IMR-90 (cell line): ENCODE measurements at regions not wholly inside any gene's neighbourhood (a gene's known extent, or its start where the extent isn't known, plus 50 kb on each side); places are given as distances from the start of the nearest gene placed in this dataset.

Source experiments
- ATAC-seq: fragments of 200-7000 bp; cut with Tn5 transposase; 2 replicates; pipeline ENCODE4 v1.9.1; 2020; ENCODE audit warnings: low read depth, mild to moderate bottlenecking, moderate library complexity
- BruUV-seq: library from RNA; stranded (reverse); fragments of 400-500 nt; replicated peaks from 2 replicates; lab custom pipeline; 2021; lab: Mats Ljungman, UMichigan
- CTCF ChIA-PET: fragments of 300-600 bp; formaldehyde crosslinking; extraction: SDS; loops from one replicate; lab custom pipeline; 2021; ENCODE audit warnings: antibody characterized with exemption; lab: Yijun Ruan, JAX
- POLR2A ChIA-PET: fragments of 300-600 bp; sonication (Branson Sonifier 250); formaldehyde crosslinking; loops from one replicate; lab custom pipeline; 2022; ENCODE audit warnings: antibody characterized with exemption; ENCODE audit not compliant: unreplicated experiment; lab: Charles Lee
- DNase-seq: peaks from one replicate; pipeline ENCODE4 v3.0.0; 2013
- H2AFZ ChIP-seq: replicated peaks from 2 replicates; pipeline ENCODE3; 2013; ENCODE audit warnings: low read length, mild to moderate bottlenecking; ENCODE audit not compliant: poor library complexity
- H2AK5ac ChIP-seq: 2 replicates; pipeline ENCODE4 v1.6.1; 2013; ENCODE audit warnings: low read depth, low read length, inconsistent platforms
- H2AK9ac ChIP-seq: replicated peaks from 2 replicates; pipeline ENCODE3; 2013; ENCODE audit warnings: mild to moderate bottlenecking, low read depth, low read length, moderate library complexity; ENCODE audit not compliant: poor library complexity
- H2BK120ac ChIP-seq: 2 replicates; pipeline ENCODE4 v1.6.1; 2013; ENCODE audit warnings: low read depth, low read length, inconsistent platforms
- H2BK15ac ChIP-seq: 3 replicates; pipeline ENCODE4 v1.6.1; 2013; ENCODE audit warnings: low read depth, low read length, inconsistent platforms
- H2BK20ac ChIP-seq: 2 replicates; pipeline ENCODE4 v1.6.1; 2013; ENCODE audit warnings: low read depth, mild to moderate bottlenecking, inconsistent platforms, low read length, moderate library complexity
- H2BK5ac ChIP-seq: 2 replicates; pipeline ENCODE4 v1.6.1; 2013; ENCODE audit warnings: mild to moderate bottlenecking, low read depth, low read length, inconsistent platforms; ENCODE audit not compliant: poor library complexity, severe bottlenecking
- H3K14ac ChIP-seq: replicated peaks from 2 replicates; pipeline ENCODE4 v1.6.1; 2013; ENCODE audit warnings: low read depth, low read length, inconsistent platforms
- H3K18ac ChIP-seq: 2 replicates; pipeline ENCODE4 v1.6.1; 2013; ENCODE audit warnings: low read depth, low read length, control low read depth
- H3K23ac ChIP-seq: 2 replicates; pipeline ENCODE4 v1.6.1; 2013; ENCODE audit warnings: low read depth, low read length, inconsistent platforms
- H3K27ac ChIP-seq: 2 replicates; pipeline ENCODE4 v1.5.1; 2013; ENCODE audit warnings: mild to moderate bottlenecking, control low read depth, low read length; ENCODE audit not compliant: insufficient read depth
- H3K27me3 ChIP-seq: 2 replicates; pipeline ENCODE4 v1.6.1; 2013; ENCODE audit warnings: low read length; ENCODE audit not compliant: control insufficient read depth, insufficient read depth
- H3K36me3 ChIP-seq: 2 replicates; pipeline ENCODE4 v1.6.1; 2013; ENCODE audit warnings: low read length, mixed read lengths; ENCODE audit not compliant: control insufficient read depth, insufficient read depth
- H3K4ac ChIP-seq: 2 replicates; pipeline ENCODE4 v1.6.1; 2013; ENCODE audit warnings: low read depth, low read length, inconsistent platforms
- H3K4me1 ChIP-seq: 2 replicates; pipeline ENCODE4 v1.6.1; 2013; ENCODE audit warnings: low read length, mixed read lengths; ENCODE audit not compliant: control insufficient read depth, insufficient read depth
- H3K4me2 ChIP-seq: 2 replicates; pipeline ENCODE4 v1.6.1; 2013; ENCODE audit warnings: low read depth, mild to moderate bottlenecking, control low read depth, low read length, moderate library complexity
- H3K4me3 ChIP-seq: 2 replicates; pipeline ENCODE4 v1.5.1; 2013; ENCODE audit warnings: low read depth, mild to moderate bottlenecking, control low read depth, low read length, moderate library complexity; ENCODE audit not compliant: insufficient read depth
- H3K56ac ChIP-seq: 2 replicates; pipeline ENCODE4 v1.6.1; 2013; ENCODE audit warnings: low read length, inconsistent platforms; ENCODE audit not compliant: insufficient read depth; ENCODE audit errors: extremely low read depth
- H3K79me1 ChIP-seq, 2 experiments: 2 replicates each; pipeline ENCODE4 v1.6.1; 2013; ENCODE audit warnings: low read length in 2 of 2, inconsistent platforms in 1 of 2, low read depth in 1 of 2
- H3K9ac ChIP-seq: 2 replicates; pipeline ENCODE4 v1.6.1; 2013; ENCODE audit warnings: low read depth, low read length, control low read depth
- H3K9me1 ChIP-seq: 2 replicates; pipeline ENCODE4 v1.6.1; 2013; ENCODE audit warnings: low read length, inconsistent platforms; ENCODE audit not compliant: insufficient read depth
- H3K9me3 ChIP-seq: 2 replicates; pipeline ENCODE4 v1.6.1; 2013; ENCODE audit warnings: low read length; ENCODE audit not compliant: control insufficient read depth, insufficient read depth
- H4K20me1 ChIP-seq: 2 replicates; pipeline ENCODE4 v1.6.1; 2013; ENCODE audit warnings: low read length, inconsistent platforms; ENCODE audit not compliant: insufficient read depth
- H4K5ac ChIP-seq: 2 replicates; pipeline ENCODE4 v1.6.1; 2013; ENCODE audit warnings: mild to moderate bottlenecking, low read depth, low read length, control low read depth
- H4K8ac ChIP-seq, 2 experiments: 2 replicates each; pipeline ENCODE4 v1.6.1; 2013; ENCODE audit warnings: low read depth in 2 of 2, low read length in 2 of 2, control low read depth in 1 of 2, inconsistent platforms in 1 of 2
- H4K91ac ChIP-seq: 2 replicates; pipeline ENCODE4 v1.6.1; 2013; ENCODE audit warnings: low read depth, low read length, inconsistent platforms; ENCODE audit not compliant: insufficient read depth
- BHLHE40 ChIP-seq: fragments of 150-350 bp; IDR thresholded peaks from 2 replicates; pipeline ENCODE4 v1.6.1; 2016; ENCODE audit warnings: mild to moderate bottlenecking, low read depth, low read length
- CEBPB ChIP-seq: IDR thresholded peaks from 2 replicates; pipeline ENCODE4 v1.6.1; 2012; ENCODE audit warnings: low read depth, low read length, improper control_type of control experiment
- CHD1 ChIP-seq: IDR thresholded peaks from 2 replicates; pipeline ENCODE4 v1.6.1; 2012; ENCODE audit warnings: low read depth, low read length, improper control_type of control experiment
- FOS ChIP-seq: fragments of 150-350 bp; IDR thresholded peaks from 2 replicates; pipeline ENCODE4 v1.6.1; 2016; ENCODE audit warnings: low read depth, low read length
- MXI1 ChIP-seq: IDR thresholded peaks from 2 replicates; pipeline ENCODE4 v1.6.1; 2012; ENCODE audit warnings: low read depth, mild to moderate bottlenecking, low read length, moderate library complexity, borderline replicate concordance
- NFE2L2 ChIP-seq: fragments of 150-350 bp; IDR thresholded peaks from 2 replicates; pipeline ENCODE4 v1.6.1; 2016; ENCODE audit warnings: low read depth, mild to moderate bottlenecking, low read length
- POLR2A ChIP-seq: IDR thresholded peaks from 2 replicates; pipeline ENCODE4 v1.6.1; 2012; ENCODE audit warnings: mild to moderate bottlenecking, low read depth, low read length
- SMC3 ChIP-seq: fragments of 150-350 bp; IDR thresholded peaks from 2 replicates; pipeline ENCODE4 v1.6.1; 2016; ENCODE audit warnings: low read depth, mild to moderate bottlenecking, antibody characterized with exemption, low read length, moderate library complexity
- WGBS, 2 experiments: methylation state at CpG; one replicate each; pipeline versions ENCODE4 v1.1.5 to v1.1.7; 2013; ENCODE audit warnings: missing lambda C conversion rate in 2 of 2; ENCODE audit not compliant: insufficient read length in 1 of 2; ENCODE audit errors: extremely low coverage in 2 of 2; 5-methylcytosine and 5-hydroxymethylcytosine counted together
- dilution Hi-C: fragments of 300-500 bp; cut with HindIII; formaldehyde crosslinking; loops from one replicate; pipeline ENCODE4 v1.14.3; 2018; ENCODE audit warnings: low sequenced_read_pairs; ENCODE audit not compliant: unreplicated experiment
- in situ Hi-C: fragments of 300-500 bp; cut with MboI; formaldehyde crosslinking; loops from 3 replicates; pipeline ENCODE4 v1.14.3; 2019; ENCODE audit warnings: low sequenced_read_pairs, inconsistent platforms, mixed read lengths
- intact Hi-C: fragments of 100-400 bp; cut with micrococcal nuclease; formaldehyde crosslinking; loops from 2 replicates; pipeline ENCODE4 v1.10.0; 2022
- TF ChIP-seq, protein P1 (sequence below): fragments of 150-350 bp; IDR thresholded peaks from 2 replicates; pipeline ENCODE4 v1.6.1; 2017; ENCODE audit warnings: mild to moderate bottlenecking, antibody characterized with exemption, low read length, low read depth
- TF ChIP-seq, protein P2 (sequence below): conservative IDR thresholded peaks from 2 replicates; pipeline ENCODE4 v1.5.1; 2012; ENCODE audit warnings: mild to moderate bottlenecking, low read depth, low read length, improper control_type of control experiment

DNA sequence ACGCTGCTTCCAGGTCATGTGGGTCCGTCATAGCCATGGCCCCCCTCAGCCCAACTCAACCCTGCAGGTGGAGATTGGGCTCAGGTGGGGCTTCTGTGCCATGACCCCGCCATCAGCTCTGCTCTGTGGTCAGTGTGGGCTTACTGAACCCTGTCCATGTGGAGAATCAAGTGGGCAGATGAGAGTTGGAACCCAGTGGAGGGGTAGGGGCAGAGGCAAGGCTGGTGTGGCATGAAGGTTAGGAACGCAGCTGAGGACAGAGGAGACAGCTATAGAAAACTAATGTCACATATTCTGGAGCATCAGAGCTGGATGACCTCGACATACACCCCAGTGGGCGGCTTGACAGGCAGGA, 355.9 kb downstream of the PTPRU start:
- DNase-seq (no peak), ATAC-seq (no peak)
- no peak overlapping the region for H3K4ac ChIP-seq
- H4K5ac ChIP-seq: no peak overlapping the region
- H3K36me3 ChIP-seq: no peaks in the 10 kb centered on the region
- WGBS, 2 experiments: 60% methylated on average over 4 of the region's 6 CpGs; no CpG with 5 or more reads in 1 of the 2 experiments
- CTCF ChIA-PET: no interaction called here
- H2AK5ac ChIP-seq: no peak overlapping the region
- H3K4me3 ChIP-seq: no peak overlapping the region
- no peak overlapping the region for H4K91ac ChIP-seq
- no peak overlapping the region for H2BK15ac ChIP-seq
- H3K18ac ChIP-seq: no peak overlapping the region
- POLR2A ChIA-PET: no interaction called here
- no peak overlapping the region for H2AK9ac ChIP-seq
- H3K4me1 ChIP-seq: no peaks in the 10 kb centered on the region
- no peaks in the 10 kb centered on the region for H3K9me1 ChIP-seq
- H3K4me2 ChIP-seq: no peak overlapping the region
- H3K14ac ChIP-seq: no peak overlapping the region
- H3K79me1 ChIP-seq: no peaks in the 10 kb centered on the region
- TF ChIP-seq NFE2L2 (no peak), POLR2A (no peak), BHLHE40 (no peak), MXI1 (no peak), FOS (no peak), SMC3 (no peak), CHD1 (no peak), CEBPB (no peak)
- TF ChIP-seq, protein P1, sequence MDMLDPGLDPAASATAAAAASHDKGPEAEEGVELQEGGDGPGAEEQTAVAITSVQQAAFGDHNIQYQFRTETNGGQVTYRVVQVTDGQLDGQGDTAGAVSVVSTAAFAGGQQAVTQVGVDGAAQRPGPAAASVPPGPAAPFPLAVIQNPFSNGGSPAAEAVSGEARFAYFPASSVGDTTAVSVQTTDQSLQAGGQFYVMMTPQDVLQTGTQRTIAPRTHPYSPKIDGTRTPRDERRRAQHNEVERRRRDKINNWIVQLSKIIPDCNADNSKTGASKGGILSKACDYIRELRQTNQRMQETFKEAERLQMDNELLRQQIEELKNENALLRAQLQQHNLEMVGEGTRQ: no peak
- TF ChIP-seq, protein P2, sequence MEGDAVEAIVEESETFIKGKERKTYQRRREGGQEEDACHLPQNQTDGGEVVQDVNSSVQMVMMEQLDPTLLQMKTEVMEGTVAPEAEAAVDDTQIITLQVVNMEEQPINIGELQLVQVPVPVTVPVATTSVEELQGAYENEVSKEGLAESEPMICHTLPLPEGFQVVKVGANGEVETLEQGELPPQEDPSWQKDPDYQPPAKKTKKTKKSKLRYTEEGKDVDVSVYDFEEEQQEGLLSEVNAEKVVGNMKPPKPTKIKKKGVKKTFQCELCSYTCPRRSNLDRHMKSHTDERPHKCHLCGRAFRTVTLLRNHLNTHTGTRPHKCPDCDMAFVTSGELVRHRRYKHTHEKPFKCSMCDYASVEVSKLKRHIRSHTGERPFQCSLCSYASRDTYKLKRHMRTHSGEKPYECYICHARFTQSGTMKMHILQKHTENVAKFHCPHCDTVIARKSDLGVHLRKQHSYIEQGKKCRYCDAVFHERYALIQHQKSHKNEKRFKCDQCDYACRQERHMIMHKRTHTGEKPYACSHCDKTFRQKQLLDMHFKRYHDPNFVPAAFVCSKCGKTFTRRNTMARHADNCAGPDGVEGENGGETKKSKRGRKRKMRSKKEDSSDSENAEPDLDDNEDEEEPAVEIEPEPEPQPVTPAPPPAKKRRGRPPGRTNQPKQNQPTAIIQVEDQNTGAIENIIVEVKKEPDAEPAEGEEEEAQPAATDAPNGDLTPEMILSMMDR: no peak
- no peak overlapping the region for H3K27ac ChIP-seq
- no peaks in the 10 kb centered on the region for H3K27me3 ChIP-seq
- peak overlapping the region; percentile 61 for H2AFZ ChIP-seq
- H3K9ac ChIP-seq: no peak overlapping the region
- no peak overlapping the region for H3K23ac ChIP-seq
- in situ Hi-C loops (no loop called here), dilution Hi-C loops (no loop called here), intact Hi-C loops (no loop called here)
- no peak overlapping the region for H4K8ac ChIP-seq
- H2BK20ac ChIP-seq: no peak overlapping the region
- H3K9me3 ChIP-seq: no peaks in the 10 kb centered on the region
- H3K56ac ChIP-seq: no peak overlapping the region
- no TSS peak for BruUV-seq
- H2BK120ac ChIP-seq: no peak overlapping the region
- no peaks in the 10 kb centered on the region for H4K20me1 ChIP-seq
- H2BK5ac ChIP-seq: no peak overlapping the region
